ENCODE measurements at regions not wholly inside any gene's neighbourhood (a gene's known extent, or its start where the extent isn't known, plus 50 kb on each side); places are given as distances from the start of the nearest gene placed in this dataset.

DNA sequence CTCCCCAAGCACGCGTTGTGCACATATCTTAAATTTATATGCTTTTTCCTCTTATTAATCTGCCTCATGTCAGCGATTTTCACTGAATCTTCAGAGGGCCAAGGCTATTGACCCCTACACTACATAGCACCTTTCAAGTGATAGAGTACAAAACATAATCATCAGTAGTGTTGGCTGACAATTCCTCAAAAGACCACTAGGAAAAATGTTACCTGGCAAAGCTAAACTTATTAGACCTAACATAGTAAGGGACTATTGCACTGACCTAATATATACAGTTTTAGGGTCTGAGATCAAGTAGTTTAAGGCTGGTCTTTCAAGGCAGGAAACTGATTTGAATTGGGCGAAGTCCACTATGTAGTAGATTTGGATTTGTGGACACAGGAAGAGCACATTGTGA is 244.2 kb upstream of the ZC3H15 start:
- H3K4me3 ChIP-seq (ENCODE audit: low read depth, low read length) = no peak overlapping the region
- no peak for TF ChIP-seq CTCF (IDR thresholded peaks at IDR 0.05; ENCODE audit: borderline replicate concordance, insufficient read depth, low read depth, low read length)

DNA sequence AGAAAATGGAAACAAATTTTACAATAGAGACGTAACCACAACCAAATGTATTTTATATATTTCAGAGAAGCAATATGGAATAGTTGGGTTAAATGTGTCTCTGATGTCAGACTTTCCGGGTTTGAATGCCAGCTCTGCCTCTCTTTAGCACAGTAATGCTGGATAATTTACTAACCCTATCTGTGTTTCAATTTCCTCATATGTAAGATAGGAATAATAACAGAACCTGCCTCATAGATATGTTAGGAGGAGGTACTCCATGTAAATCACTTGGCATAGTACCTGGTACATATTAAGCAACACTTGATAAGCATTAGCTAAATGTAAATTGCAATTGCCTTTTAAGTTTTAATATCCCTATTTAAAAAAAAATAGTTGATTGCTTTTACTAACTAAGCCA is 231.3 kb upstream of the ZC3H15 start:
- TF ChIP-seq CTCF (IDR thresholded peaks at IDR 0.05; ENCODE audit: borderline replicate concordance, insufficient read depth, low read depth, low read length) = no peak
- H3K4me3 ChIP-seq (ENCODE audit: low read depth, low read length) = no peak overlapping the region

GRCh38 chr2:186255823-186256222 is 230.2 kb upstream of the ZC3H15 start:
- H3K4me3 ChIP-seq (ENCODE audit: low read depth, low read length) = no peak overlapping the region
- TF ChIP-seq CTCF (IDR thresholded peaks at IDR 0.05; ENCODE audit: borderline replicate concordance, insufficient read depth, low read depth, low read length) = no peak

GRCh38 chr2:186256540-186256939 is 229.5 kb upstream of the ZC3H15 start:
- H3K4me3 ChIP-seq (ENCODE audit: low read depth, low read length) = no peak overlapping the region
- TF ChIP-seq CTCF (IDR thresholded peaks at IDR 0.05; ENCODE audit: borderline replicate concordance, insufficient read depth, low read depth, low read length) = peak; percentile 32; the same call in 1 of the 2 replicates

- no peak for TF ChIP-seq CTCF (IDR thresholded peaks at IDR 0.05; ENCODE audit: borderline replicate concordance, insufficient read depth, low read depth, low read length)
- no peak overlapping the region for H3K4me3 ChIP-seq (ENCODE audit: low read depth, low read length)
Observed at GRCh38 chr2:186263673-186264250, 222.3 kb upstream of the ZC3H15 start.

- TF ChIP-seq CTCF (IDR thresholded peaks at IDR 0.05; ENCODE audit: borderline replicate concordance, insufficient read depth, low read depth, low read length) = no peak
- H3K4me3 ChIP-seq (ENCODE audit: low read depth, low read length) = no peak overlapping the region
Observed at GRCh38 chr2:186269536-186269935, 216.5 kb upstream of the ZC3H15 start.

DNA sequence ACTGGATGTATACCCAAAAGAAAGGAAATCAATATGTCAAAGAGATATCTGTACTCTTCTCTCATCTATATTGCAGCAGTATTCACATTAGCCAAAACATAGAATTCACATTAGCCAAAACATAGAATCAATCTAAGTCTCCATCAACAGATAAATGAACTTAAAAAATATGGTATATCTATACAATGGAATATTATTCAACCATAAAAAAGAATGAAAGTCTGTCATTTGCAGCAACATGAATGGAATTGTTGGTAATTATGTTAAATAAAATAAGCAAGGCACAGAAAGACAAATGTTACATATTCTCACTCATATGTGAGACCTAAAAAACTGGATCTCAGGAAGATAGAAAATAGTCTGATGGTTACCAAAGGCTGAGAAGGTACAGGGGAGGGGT is 212.1 kb upstream of the ZC3H15 start:
- no peak for TF ChIP-seq CTCF (IDR thresholded peaks at IDR 0.05; ENCODE audit: borderline replicate concordance, insufficient read depth, low read depth, low read length)
- no peak overlapping the region for H3K4me3 ChIP-seq (ENCODE audit: low read depth, low read length)
